DOHH2 (cell line): ENCODE measurements at regions not wholly inside any gene's neighbourhood (a gene's known extent, or its start where the extent isn't known, plus 50 kb on each side); places are given as distances from the start of the nearest gene placed in this dataset.

Experiments
- H3F3A ChIP-seq: fragments of 200-600 bp; sonication (generic), shearing (Covaris generic); 2 replicates; pipeline ENCODE4 v1.6.0; 2016; ENCODE audit warnings: antibody characterized with exemption, mild to moderate bottlenecking; ENCODE audit not compliant: control insufficient read depth, insufficient read depth
- H3K27ac ChIP-seq: fragments of 200-600 bp; sonication (generic); 2 replicates; pipeline ENCODE4 v1.5.1; 2014; ENCODE audit warnings: low read depth, mild to moderate bottlenecking, low read length, moderate library complexity
- H3K27me3 ChIP-seq: fragments of 200-600 bp; sonication (generic); 2 replicates; pipeline ENCODE4 v1.6.1; 2014; ENCODE audit warnings: mild to moderate bottlenecking, low read length, mixed read lengths; ENCODE audit not compliant: control insufficient read depth
- H3K36me3 ChIP-seq: fragments of 200-600 bp; sonication (generic); 2 replicates; pipeline ENCODE4 v1.6.1; 2014; ENCODE audit warnings: mild to moderate bottlenecking, low read length, moderate library complexity, mixed read lengths; ENCODE audit not compliant: control insufficient read depth
- H3K4me1 ChIP-seq: fragments of 200-600 bp; sonication (generic); 2 replicates; pipeline ENCODE4 v1.6.1; 2014; ENCODE audit warnings: mild to moderate bottlenecking, low read length, mixed read lengths; ENCODE audit not compliant: control insufficient read depth
- H3K4me2 ChIP-seq: fragments of 200-600 bp; sonication (generic); 2 replicates; pipeline ENCODE4 v1.6.0; 2014; ENCODE audit warnings: mild to moderate bottlenecking, low read length, moderate library complexity
- H3K4me3 ChIP-seq: fragments of 200-600 bp; sonication (generic); 2 replicates; pipeline ENCODE4 v1.5.1; 2014; ENCODE audit warnings: mild to moderate bottlenecking, low read length, mixed read lengths
- H3K79me2 ChIP-seq: fragments of 200-600 bp; sonication (generic); 2 replicates; pipeline ENCODE4 v1.6.1; 2014; ENCODE audit warnings: mild to moderate bottlenecking, low read length, mixed read lengths; ENCODE audit not compliant: control insufficient read depth
- H3K9me2 ChIP-seq: fragments of 200-600 bp; sonication (generic); replicated peaks from 2 replicates; pipeline ENCODE4 v1.6.1; 2014; ENCODE audit warnings: mild to moderate bottlenecking, low read length, mixed read lengths; ENCODE audit not compliant: control insufficient read depth
- H3K9me3 ChIP-seq: fragments of 200-600 bp; sonication (generic); 2 replicates; pipeline ENCODE4 v1.6.1; 2014; ENCODE audit warnings: antibody characterized with exemption, low read length, mixed read lengths; ENCODE audit not compliant: control insufficient read depth, insufficient read depth
- H4K20me1 ChIP-seq: fragments of 200-600 bp; sonication (generic); 2 replicates; pipeline ENCODE4 v1.6.0; 2014; ENCODE audit warnings: low read depth, mild to moderate bottlenecking, antibody characterized with exemption, low read length, moderate library complexity; ENCODE audit not compliant: control insufficient read depth, insufficient read depth
- EZH2phosphoT487 ChIP-seq: fragments of 200-600 bp; sonication (generic); IDR thresholded peaks from 2 replicates; pipeline ENCODE4 v1.6.1; 2017; ENCODE audit warnings: borderline replicate concordance, mild to moderate bottlenecking, antibody characterized with exemption, low read length, moderate library complexity, mixed read lengths
- TF ChIP-seq, protein P1 (sequence below): fragments of 200-600 bp; sonication (generic); IDR thresholded peaks from one replicate; pipeline ENCODE4 v1.5.1; 2014; ENCODE audit warnings: antibody characterized with exemption, mild to moderate bottlenecking, low read depth, low read length; ENCODE audit not compliant: poor library complexity, severe bottlenecking

- H3K79me2 ChIP-seq = no peaks in the 10 kb centered on the region
- H3K27ac ChIP-seq = no peak overlapping the region
- no peak for TF ChIP-seq EZH2phosphoT487
- TF ChIP-seq, protein P1, sequence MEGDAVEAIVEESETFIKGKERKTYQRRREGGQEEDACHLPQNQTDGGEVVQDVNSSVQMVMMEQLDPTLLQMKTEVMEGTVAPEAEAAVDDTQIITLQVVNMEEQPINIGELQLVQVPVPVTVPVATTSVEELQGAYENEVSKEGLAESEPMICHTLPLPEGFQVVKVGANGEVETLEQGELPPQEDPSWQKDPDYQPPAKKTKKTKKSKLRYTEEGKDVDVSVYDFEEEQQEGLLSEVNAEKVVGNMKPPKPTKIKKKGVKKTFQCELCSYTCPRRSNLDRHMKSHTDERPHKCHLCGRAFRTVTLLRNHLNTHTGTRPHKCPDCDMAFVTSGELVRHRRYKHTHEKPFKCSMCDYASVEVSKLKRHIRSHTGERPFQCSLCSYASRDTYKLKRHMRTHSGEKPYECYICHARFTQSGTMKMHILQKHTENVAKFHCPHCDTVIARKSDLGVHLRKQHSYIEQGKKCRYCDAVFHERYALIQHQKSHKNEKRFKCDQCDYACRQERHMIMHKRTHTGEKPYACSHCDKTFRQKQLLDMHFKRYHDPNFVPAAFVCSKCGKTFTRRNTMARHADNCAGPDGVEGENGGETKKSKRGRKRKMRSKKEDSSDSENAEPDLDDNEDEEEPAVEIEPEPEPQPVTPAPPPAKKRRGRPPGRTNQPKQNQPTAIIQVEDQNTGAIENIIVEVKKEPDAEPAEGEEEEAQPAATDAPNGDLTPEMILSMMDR = no peak
- H3F3A ChIP-seq = no peaks in the 10 kb centered on the region
- no peaks in the 10 kb centered on the region for H3K27me3 ChIP-seq
- no peak overlapping the region for H3K4me3 ChIP-seq
- no peaks in the 10 kb centered on the region for H3K9me3 ChIP-seq
- H4K20me1 ChIP-seq = no peaks in the 10 kb centered on the region
- H3K4me1 ChIP-seq = no peaks in the 10 kb centered on the region
- H3K4me2 ChIP-seq = no peak overlapping the region
- H3K9me2 ChIP-seq = no peaks in the 10 kb centered on the region
- no peaks in the 10 kb centered on the region for H3K36me3 ChIP-seq
Observed at GRCh38 chr4:120316416-120316815, 249.8 kb upstream of the MAD2L1 start.

- Histone ChIP-seq H3K36me3 (no peaks in the 10 kb centered on the region), H3K27ac (no peak overlapping the region), H3K4me1 (no peaks in the 10 kb centered on the region), H4K20me1 (no peaks in the 10 kb centered on the region), H3K4me3 (no peak overlapping the region), H3K9me2 (no peaks in the 10 kb centered on the region), H3K4me2 (no peak overlapping the region), H3K9me3 (no peaks in the 10 kb centered on the region), H3K27me3 (no peaks in the 10 kb centered on the region), H3K79me2 (no peaks in the 10 kb centered on the region), H3F3A (no peaks in the 10 kb centered on the region)
- TF ChIP-seq EZH2phosphoT487 = no peak
- TF ChIP-seq, protein P1 = no peak
Observed at GRCh38 chr4:120314969-120315368, 248.3 kb upstream of the MAD2L1 start.

DNA sequence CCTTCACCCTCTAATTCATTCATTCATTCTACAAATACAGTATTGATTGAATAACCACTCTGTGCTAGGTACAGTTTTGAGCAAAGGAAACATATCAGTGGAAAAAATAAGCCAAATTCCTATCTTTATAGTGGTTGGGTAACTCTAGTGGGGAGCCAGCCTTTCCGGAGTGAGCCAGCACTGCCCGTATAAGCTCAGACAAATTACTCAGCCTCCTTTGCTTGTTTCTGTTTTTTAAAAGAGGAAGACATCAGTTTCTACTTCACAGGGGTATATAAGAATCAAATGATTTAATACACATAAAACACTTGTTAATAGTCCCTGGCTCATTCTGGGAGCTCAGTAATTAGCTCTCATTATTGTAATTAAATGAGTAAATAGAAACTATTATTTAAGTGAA is 238.2 kb upstream of the MAD2L1 start:
- H3K36me3 ChIP-seq = no peaks in the 10 kb centered on the region
- H4K20me1 ChIP-seq = no peaks in the 10 kb centered on the region
- no peak overlapping the region for H3K4me3 ChIP-seq
- H3K27me3 ChIP-seq = no peaks in the 10 kb centered on the region
- no peaks in the 10 kb centered on the region for H3K9me2 ChIP-seq
- TF ChIP-seq, protein P1 = no peak
- TF ChIP-seq EZH2phosphoT487 = no peak
- no peak overlapping the region for H3K27ac ChIP-seq
- H3K9me3 ChIP-seq = no peaks in the 10 kb centered on the region
- H3K79me2 ChIP-seq = no peaks in the 10 kb centered on the region
- no peaks in the 10 kb centered on the region for H3K4me1 ChIP-seq
- no peak overlapping the region for H3K4me2 ChIP-seq
- H3F3A ChIP-seq = no peaks in the 10 kb centered on the region

- Histone ChIP-seq H3K4me2 (no peak overlapping the region), H3K79me2 (no peaks in the 10 kb centered on the region), H3F3A (no peaks in the 10 kb centered on the region), H3K4me3 (no peak overlapping the region), H4K20me1 (no peaks in the 10 kb centered on the region), H3K27me3 (no peaks in the 10 kb centered on the region), H3K9me3 (no peaks in the 10 kb centered on the region), H3K9me2 (no peaks in the 10 kb centered on the region; the same call in 1 of the 2 replicates), H3K27ac (no peak overlapping the region), H3K36me3 (no peaks in the 10 kb centered on the region), H3K4me1 (no peaks in the 10 kb centered on the region)
- TF ChIP-seq, protein P1 = no peak
- TF ChIP-seq EZH2phosphoT487 = no peak
Observed at GRCh38 chr4:120299631-120300030, 233.0 kb upstream of the MAD2L1 start.
